ENCODE measurements at regions not wholly inside any gene's neighbourhood (a gene's known extent, or its start where the extent isn't known, plus 50 kb on each side); places are given as distances from the start of the nearest gene placed in this dataset.

DNA sequence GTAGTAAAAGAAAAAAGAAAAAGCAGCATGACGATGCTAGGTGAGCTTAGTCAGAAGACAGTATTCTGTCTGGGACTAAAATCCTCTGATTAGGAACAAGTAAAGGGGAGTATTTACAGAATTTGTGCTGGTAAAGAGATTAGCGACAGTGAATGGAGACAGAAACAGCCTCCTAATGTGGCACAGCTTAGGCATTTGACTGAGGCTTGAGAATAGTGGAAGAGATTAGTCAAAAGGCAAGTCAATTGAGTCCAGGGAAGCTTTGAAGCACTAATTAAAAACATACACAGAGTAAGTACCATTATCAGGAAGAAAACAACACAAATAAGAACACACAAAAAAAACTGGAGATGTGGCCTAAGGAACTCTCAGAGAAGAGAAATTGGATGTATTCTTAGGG, 131.9 kb upstream of the CLEC14A start:
- TF ChIP-seq EZH2phosphoT487 (IDR thresholded peaks at IDR 0.05; ENCODE audit: insufficient read depth, low read depth) (no peak), EZH2 (IDR thresholded peaks at IDR 0.05; ENCODE audit: insufficient read depth, poor library complexity, severe bottlenecking) (no peak)

All from GM23248 (cell line).